ENCODE measurements at regions not wholly inside any gene's neighbourhood (a gene's known extent, or its start where the extent isn't known, plus 50 kb on each side); places are given as distances from the start of the nearest gene placed in this dataset.

- no peak for DNase-seq
These were observed 590.9 kb upstream of the ZNF608 start for GRCh38 chr5:125337294-125337693.

- no peak for DNase-seq
These were observed 592.2 kb upstream of the ZNF608 start for GRCh38 chr5:125338440-125339174.

- no peak for DNase-seq
These were observed 595.0 kb upstream of the ZNF608 start for GRCh38 chr5:125341436-125341835.

- peak; percentile 67 for DNase-seq
These were observed 596.6 kb upstream of the ZNF608 start for GRCh38 chr5:125343015-125343414.

DNA sequence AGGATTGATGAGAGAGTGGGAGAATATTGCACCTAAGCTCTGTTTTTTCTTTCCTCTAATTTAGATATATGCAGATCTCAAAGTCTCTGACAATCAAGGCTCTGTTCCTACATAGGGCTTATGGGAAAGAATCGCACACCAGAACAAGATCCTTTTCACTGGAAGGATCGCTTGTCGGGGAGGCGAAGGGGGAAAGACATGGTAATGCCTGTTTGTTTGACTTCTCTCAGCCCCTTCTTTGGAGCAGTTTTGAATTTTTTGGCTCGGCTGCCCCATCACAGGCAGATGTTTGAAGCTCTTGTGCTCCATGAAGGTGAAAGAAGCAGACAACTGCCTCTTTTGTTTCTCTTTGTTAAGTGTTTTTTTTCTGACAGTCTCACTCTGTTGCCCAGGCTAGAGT, 599.9 kb upstream of the ZNF608 start:
- no peak for DNase-seq

DNA sequence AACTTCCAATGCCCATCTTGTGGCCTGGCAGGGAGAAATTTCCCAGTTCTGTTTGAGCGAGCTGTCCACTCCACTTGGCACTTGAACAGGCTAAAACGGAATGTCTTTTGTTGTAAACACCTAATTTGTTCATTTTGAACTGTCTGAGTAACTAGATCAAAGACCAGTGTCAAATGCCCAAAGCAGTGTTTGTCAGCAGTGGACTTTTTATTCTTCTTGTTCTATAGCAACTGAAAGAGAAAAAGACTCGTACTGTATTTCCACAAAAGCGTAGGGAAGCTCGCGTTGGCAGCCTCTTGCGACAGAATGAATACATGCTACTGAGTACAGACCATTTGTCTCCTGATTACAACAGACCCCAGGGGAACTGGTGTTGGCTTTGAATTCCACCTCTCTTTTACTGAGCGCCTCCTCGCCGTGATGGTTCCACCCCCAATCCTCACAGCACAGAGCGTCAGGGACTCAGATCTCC, 601.8 kb upstream of the ZNF608 start:
- DNase-seq: peak; percentile 18

DNA sequence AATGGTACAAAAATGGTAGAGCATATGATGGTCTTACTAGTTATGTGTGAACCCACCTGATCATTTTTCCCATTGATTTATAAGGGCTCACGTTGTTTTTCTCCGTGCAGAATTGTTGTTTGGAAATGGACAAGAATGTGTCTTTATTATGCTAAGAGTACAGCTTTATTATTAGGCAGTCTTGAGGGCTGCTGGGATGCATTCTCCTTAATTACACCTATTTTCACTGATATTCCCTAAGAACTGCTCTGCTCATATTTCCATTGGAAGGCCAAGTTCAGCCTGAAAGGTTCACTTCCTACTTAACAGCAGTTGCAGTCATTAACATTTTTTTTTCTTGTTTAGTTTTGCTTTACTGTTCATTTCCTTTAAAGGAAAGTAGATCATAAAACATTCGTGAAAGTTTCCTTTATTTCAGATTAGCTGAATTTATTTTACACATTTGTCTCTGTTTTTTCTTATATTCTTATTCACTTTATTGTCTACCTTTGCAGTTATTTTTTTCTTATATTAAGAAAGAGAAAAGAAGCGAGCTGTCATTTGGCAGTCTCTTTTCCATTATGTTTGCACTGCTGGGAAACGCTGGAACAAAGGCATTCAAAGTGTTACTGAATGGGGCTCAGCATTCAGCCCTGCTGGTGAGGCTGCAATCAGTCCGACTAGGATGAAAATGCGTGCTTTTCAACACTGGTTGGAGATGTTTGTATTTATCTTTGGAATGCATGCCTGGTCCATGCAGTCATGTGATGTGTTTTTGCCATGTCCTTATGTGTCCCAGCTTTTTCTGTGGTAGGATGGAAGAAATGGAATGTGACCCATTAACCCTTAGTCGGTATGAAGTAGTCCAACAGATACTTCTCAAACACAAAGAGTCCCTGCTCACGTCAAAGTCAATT, 602.7 kb upstream of the ZNF608 start:
- peak; percentile 69 for DNase-seq

DNA sequence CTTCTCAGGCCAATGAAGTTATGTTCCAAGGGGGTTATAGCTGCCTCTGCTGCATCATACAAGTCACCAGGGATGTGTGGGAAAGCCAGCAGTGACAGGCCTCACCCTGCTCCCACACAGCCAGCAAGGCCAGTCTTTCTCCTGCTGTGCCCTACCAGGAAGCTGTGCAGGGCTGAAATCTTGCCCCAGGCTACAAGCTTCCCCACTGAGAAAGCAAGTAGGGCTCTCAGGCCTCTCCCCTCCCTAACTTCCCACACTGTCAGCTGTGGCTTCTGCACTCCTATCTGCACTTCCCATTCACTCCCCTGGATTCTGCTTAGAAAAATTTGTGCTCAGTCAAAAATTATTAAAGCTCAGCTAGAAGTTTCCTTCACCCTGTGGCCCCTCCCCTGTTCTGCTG, 611.2 kb upstream of the ZNF608 start:
- DNase-seq: peak; percentile 47

DNA sequence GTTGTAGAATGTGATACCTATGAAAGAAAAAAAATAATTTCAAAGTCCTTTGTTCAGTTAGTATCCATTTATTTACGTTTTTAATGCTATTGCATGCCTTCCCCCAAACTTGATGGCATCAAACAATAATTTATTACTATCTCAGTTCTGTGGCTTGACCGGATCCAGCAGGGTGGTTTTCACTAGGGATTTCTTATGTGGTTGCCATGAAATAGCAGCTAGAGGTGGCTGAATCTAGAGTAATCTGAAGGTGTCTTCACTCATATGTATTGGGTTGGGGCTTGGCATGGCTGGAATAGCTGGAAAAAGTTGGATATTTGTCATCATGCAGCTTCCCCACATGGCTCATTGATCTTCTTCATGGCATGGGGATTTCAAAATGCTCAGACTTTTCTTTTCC, 619.3 kb upstream of the ZNF608 start:
- no peak for DNase-seq

DNA sequence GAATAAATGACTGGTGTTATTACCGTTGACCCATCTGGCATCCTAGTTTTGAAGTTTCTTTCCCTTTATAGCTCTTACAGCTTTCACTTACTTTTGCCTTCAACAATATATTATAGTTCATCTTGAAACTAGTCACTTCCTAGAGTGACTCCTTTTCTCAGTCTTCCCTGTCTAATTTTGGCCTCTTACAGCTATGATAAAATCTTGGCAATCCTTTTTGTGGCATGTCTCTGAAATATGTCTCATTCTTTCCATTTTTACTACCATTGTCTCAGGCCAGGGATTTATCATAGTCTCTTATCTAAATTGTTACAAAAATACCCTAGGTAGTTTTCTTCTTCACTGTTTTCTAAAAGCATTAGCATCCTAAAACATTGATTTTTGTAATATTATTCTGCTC, 621.3 kb upstream of the ZNF608 start:
- DNase-seq: peak; percentile 36

- DNase-seq: peak; percentile 29
These were observed 624.2 kb upstream of the ZNF608 start for GRCh38 chr5:125370461-125371205.

DNA sequence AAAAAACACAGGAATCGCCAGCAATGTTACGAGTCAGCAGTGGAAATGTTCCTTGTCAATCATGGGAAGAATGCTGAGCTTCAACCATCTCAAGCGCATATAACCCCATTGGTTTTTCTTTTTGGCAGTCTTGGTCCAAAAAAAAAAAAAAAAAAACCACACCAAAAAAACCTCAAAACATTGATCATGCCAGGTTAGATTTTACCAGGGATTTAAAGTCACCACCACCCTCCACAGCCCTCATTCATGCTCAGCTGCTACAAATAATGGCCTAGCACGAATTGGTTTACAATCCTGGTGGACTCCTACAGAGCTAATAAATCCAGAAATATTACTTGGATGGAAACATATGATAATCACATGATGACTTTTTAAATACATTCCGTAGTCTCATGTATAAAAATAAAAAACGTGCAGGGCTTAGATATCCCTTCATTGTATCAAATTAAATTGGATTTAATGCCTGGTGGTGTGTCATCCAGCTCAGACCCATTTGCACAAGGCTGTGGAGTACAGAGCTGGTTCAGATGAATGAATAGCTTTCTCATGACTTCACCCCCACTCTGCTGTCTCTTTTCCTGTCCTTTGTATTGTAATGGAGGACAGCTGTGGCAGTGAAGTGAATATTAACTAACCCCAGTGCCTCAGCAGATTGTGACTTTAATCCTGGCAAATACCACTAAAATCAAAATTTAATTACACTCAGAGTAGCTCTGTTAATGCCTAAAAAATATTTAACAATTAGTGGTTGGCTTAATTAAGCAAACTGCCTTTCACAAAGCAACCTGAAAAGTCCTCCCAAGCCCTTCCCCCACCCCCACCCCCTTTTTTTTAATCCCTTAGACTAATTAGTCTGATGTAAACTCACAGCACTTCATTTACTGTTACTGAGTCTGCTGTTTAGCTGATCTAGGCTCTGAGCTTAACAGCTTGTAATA, 626.5 kb upstream of the ZNF608 start:
- DNase-seq: peak; percentile 77

GRCh38 chr5:125375143-125375542, 628.7 kb upstream of the ZNF608 start:
- no peak for DNase-seq

- DNase-seq: no peak
These were observed 629.7 kb upstream of the ZNF608 start for GRCh38 chr5:125376059-125376641.

DNA sequence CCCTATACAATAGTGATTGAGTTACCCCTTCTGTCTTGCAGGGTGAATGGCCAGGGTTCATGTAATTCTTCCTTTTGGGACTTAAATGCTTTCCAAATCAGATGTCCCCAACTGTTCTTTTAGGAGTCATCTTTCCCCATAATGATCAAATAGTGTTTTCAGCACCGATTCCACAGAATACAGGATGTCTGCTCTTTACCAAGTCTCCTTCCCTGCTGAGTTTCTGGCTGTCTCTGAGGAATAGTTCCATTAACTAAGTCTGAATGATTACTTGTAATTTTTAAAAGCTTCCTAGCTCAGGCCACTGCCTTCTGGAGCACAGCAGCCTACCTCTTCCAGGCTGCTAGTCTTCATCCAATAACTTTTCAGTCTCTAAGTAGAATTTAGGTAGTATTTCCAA, 630.7 kb upstream of the ZNF608 start:
- DNase-seq: no peak

DNA sequence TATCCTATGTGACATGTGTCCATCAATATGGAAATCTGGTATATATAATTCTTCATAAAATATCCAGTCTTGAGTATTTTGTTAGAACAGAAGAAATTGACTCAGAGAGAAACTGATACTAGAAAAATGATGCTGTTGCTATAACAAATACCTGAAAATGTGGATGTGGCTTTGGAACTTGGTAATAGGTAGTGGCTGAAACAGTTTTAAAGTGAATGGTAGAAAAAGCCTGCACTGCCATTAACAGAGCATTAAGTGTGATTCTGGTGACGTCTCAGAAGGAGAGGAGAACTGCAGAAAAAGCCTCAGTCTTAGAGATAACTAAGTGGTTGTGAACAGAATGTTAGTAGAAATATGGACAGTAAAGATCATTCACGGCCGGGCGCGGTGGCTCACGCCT, 634.9 kb upstream of the ZNF608 start:
- DNase-seq: no peak

GRCh38 chr5:125384071-125384470, 637.6 kb upstream of the ZNF608 start:
- no peak for DNase-seq

DNA sequence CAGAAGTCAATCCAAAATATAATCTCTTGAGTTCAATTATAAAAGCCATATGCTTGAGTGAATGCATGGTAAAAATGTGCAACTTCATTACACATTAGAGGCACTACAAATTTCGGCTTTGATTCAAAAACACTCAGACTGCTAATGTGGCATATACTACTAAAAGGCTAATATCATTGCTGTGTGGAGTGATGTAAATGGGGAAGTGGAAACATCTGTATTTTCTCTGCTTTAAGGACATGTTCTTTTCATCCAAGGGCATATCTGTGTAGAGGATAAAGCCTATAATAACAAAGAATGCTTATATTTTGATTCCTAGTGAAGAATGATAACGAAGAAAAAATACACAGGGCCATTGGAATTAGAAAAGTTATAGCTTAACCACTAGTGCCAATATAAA, 643.9 kb upstream of the ZNF608 start:
- DNase-seq: no peak

DNA sequence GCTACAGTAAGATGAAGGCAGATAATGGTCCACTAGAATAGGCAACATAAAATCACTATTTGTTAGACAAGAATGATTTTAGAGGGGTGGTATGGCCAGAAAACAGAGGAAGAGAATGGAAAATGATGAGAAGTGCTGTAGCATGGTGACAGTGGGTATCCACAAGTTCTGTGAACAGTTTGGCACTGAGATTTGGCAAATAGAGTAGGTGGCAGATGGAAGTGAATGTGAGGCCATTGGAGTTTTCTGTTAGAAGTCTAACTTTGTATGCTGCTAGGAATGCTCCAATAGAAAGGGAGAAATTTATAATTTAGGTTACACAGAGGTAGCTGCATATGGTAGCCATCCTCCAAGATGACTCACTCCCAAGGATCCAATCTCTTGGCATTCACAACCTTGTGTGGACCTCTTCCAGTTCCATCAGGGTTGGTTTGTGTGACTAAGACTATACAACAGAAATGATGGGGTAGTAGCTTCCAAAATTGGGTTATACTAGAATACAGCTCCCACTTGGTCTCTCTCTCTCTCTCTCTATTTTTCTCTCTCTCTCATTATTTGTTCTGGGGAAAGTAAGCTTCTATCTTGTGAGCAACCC, 646.9 kb upstream of the ZNF608 start:
- no peak for DNase-seq

GRCh38 chr5:125394661-125395280, 648.3 kb upstream of the ZNF608 start:
- DNase-seq: no peak

- DNase-seq: no peak
These were observed 650.0 kb upstream of the ZNF608 start for GRCh38 chr5:125396462-125396861.
